HG02678 (cell line): ENCODE measurements at regions not wholly inside any gene's neighbourhood (a gene's known extent, or its start where the extent isn't known, plus 50 kb on each side); places are given as distances from the start of the nearest gene placed in this dataset.
"Not testable (repeated sequence)": the region's sequence is repeated elsewhere in the genome, so short reads cannot be mapped to it uniquely, and the experiment has no call there.

Experiments used
- ATAC-seq: cut with Tn5 transposase; IDR thresholded peaks from one replicate; pipeline ENCODE4 v1.9.1; 2021; ENCODE audit warnings: mild to moderate bottlenecking, moderate library complexity; ENCODE audit not compliant: unreplicated experiment

DNA sequence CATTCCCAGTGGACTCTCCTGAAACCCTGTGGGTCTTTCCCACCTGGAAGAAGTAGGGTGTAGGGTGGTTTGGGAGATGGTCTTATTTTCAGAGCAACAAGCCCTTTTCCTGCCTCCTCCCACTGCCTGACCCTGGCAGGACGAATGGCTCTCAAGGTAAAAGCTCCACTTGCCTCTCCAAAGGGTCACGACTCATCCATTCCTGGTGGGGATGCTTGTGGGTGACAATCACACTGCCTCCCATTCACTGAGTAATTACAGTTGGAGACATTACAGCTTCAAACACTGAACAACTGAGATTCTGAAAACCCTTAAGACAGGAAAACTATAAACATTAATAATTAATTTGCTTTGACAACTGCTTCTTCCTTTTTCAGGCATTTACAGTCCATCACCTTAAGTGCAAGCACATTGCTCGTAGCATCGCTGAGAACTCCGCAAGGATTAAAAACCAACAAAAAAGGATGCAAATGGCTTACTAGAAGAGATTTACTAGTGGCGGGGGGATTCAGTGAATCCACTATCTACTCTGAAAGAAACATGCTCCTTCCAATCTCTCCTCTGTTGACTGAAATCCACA is 199.6 kb upstream of the IRS2 start:
- ATAC-seq, result no peak

DNA sequence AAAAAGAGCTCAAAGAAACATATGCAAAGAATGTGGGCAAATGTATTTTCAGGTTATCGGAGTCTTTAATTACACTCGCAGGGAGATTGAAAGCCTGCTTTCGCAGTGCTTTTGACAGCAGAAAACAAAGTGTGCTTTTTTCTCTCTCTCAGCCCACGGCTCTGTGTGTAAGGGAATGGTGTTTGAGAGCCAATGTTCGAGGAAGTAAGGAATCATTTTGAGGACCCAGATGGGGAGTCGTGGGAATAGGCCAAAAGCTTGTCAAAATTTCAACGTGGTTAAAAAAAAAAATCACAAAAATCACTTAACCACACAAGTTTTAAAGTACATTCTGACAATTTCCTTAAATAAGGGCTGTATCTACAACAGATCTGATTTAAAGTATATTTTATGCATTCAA is 197.1 kb upstream of the IRS2 start:
- ATAC-seq, result no peak

- no peak for ATAC-seq
These were observed 194.6 kb upstream of the IRS2 start for GRCh38 chr13:109981000-109981399.

DNA sequence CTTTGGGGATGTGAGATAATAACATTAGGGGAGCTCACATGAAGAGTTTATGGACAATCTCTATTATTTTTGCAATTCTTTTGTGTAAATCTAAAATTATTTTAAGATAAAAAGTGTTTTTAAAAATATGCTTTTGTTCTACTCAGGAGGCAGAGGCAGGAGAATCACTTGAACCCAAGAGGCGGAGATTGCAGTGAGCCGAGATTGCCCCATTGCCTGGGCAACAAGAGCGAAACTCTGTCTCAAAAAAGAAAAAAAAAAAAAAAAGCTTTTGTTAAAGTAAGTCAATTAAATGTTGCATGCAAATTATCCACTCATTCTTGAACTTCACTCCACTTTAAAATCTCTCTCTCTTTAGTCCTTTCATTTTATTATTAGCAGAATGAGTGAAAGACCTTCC is 193.3 kb upstream of the IRS2 start:
- ATAC-seq, result not testable (repeated sequence)

DNA sequence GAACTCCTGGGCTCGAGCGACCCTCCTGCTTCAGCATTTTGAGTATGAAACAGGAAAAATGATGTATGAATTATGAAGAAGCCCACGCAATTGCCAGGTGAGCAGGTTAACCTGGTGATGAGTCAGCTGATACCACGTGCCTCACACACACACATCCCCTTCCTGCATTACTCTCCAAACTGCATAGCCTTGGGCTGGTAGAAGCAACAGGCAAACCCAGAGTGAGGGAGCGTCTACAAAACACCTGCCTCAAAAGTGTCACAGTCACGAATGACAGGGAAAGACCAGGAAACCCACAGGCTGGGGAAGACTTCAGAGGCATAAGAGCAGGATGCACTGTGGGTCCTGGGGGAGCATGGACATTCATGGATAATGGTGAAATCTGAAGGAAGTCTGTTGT is 192.8 kb upstream of the IRS2 start:
- ATAC-seq, result no peak

- no peak for ATAC-seq
These were observed 191.0 kb upstream of the IRS2 start for GRCh38 chr13:109977212-109977968.

DNA sequence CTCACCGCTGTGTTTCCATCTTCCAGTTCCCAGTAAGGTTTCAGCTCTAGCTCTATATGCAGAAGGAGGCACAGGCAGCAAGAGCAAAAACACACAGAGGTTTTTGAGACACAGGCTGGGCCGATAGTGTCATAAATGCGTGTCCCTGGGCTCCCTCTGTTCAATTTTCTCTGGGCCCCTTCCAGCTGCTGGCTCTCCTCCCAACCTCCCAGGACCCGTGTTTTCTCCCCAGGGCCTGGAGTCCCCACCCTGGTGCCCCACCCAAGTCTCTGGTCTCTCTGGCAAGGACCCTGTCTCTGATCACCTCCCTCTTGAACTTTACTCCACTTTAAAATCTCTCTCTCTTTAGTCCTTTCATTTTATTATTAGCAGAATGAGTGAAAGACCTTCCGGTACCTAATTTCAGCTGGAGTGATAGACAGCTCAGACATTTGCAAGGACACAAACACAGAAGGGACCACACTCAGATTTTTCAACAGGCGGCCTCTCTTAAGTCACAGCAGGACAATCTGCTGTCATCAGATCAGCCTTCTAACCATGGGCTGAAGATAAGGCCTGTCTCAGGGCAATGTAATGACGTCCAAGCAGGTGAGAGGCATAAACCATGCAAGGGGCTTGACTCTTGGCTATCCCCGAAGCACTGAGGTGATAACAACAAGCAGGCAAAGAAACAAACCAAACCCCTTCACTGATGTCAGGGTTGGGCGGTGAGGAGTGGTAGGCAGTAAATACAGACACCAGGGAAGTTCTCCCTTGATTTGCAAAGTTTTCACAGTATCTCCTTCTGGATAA is 190.0 kb upstream of the IRS2 start:
- ATAC-seq, result no peak

GRCh38 chr13:109974354-109974753 is 188.0 kb upstream of the IRS2 start:
- no peak for ATAC-seq

DNA sequence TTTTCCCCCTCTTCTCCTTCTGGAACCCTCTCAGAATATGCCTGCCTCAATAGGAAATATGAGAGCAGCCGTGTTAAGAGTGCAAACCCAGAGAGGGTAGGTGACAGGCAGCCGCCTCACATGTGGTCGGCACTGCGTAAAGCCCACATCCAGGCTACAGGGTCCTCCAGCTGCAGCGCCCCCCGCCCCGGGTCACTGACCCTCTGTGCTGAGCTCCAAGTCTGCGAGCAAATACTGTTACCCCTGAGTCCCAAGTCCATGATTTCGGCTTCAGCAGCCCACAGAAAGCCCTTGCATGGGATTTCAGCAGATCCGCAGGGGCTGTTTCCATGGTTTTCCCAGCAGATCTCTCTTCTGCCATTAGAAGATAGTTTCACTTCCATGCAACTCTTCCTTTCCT is 186.9 kb upstream of the IRS2 start:
- no peak for ATAC-seq

DNA sequence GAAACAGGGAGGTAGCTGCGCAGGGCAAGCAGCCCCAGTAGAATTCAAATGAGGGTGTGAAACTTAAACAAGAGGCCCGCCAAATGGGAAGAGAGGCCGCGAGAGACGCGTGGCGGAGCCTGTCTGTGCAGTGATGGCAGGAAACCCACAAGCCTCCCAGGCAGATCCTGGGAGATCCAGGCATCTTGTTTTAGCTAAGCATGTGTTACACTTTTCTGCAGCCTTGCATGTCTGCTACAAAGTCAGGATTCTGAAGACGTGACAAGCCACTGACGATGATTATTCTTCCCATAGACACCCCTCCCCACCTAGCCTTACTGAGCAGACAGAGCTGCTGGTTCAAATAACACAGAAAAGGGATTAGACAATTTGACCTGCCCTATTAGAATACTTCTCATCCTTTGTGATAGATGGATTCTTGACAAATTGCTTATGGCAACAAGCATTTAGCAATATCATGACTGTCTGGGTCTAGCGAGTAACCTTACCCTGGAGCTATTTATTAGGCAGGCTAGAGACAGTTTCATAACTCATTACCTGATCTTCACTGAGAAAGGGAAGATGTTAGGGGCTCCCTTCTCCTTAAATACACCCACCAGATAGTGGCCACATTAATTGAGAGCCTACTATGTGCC is 185.2 kb upstream of the IRS2 start:
- ATAC-seq, result no peak

DNA sequence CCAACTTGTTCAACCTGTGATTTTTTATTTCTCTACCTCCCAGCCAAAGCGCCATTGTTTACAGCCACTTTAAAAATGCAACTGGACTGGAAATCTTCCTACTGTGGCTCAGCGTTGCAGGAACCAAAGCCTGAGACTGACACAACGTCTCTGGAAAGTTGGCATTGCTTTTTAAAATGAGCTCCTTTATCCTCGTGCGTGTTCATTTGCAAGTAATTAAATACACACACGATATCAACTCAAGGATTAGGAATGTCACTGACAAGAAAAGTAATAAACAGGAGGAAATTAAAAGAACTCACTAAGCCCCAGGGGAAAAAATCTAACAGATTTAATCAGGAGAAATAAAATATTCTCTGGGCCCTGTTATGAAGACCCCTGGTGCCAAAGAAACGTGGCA is 184.6 kb upstream of the IRS2 start:
- no peak for ATAC-seq

- ATAC-seq, result no peak
These were observed 182.6 kb upstream of the IRS2 start for GRCh38 chr13:109968876-109969577.

- ATAC-seq, result no peak
These were observed 177.7 kb upstream of the IRS2 start for GRCh38 chr13:109963960-109964563.

- no peak for ATAC-seq
These were observed 177.0 kb upstream of the IRS2 start for GRCh38 chr13:109963384-109963783.

DNA sequence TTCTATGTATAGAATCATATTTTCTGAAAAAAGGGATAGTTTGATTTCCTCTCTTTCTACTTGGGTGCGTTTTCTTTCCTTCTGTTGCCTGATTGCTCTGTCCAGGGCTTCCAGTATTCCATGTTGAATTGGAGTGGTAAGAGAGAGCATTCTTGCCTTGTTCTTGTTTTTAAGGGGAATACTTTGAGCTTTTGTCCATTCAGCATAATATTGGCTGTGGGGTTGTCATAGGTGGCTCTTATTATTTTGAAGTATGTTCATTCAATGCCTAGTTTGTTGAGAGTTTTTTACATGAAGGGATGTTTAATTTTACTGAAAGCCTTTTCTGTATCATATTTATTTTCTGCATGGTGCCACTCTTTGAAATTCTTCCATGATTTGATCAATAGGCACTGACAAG is 173.5 kb upstream of the IRS2 start:
- no peak for ATAC-seq

DNA sequence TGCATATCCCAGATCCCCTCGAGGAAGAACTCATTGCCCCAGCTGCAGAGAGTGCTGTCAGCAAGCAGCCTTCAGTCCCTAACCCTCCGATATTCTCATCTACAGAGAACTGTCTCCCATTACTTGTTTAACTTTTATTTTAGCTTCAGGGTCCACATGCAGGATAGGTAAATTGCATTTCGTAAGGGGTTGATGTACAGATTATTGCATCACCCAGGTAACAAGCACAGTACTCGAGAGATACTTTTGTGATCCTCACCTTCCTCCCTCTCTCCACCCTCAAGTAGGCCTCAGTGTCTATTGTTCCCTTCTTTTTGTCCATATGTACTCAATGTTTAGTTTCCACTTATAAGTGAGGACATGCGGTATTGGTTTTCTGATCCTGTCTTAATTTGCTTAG is 171.5 kb upstream of the IRS2 start:
- no peak for ATAC-seq

- no peak for ATAC-seq
These were observed 169.2 kb upstream of the IRS2 start for GRCh38 chr13:109955598-109955997.

GRCh38 chr13:109954441-109954840 is 168.1 kb upstream of the IRS2 start:
- no peak for ATAC-seq

DNA sequence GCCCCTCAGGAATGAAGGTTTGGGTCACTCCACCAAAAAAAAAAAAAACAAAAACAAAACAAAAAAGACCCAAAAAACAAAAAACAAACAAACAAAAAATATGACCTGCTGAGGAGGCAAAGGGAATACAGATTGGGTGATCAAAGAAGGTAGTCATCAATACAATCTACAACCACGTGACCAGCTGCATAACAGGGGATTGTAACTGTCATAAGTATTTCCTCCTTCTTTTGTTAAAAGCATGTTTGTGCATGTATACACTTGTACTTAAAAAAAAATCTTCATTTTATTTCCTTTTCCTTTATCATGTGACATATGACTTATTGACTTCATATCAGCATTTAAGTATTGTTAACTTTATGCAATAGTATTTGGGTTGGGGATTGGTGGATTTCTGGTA is 165.1 kb upstream of the IRS2 start:
- no peak for ATAC-seq

GRCh38 chr13:109949397-109949796 is 163.0 kb upstream of the IRS2 start:
- no peak for ATAC-seq

GRCh38 chr13:109947006-109947405 is 160.6 kb upstream of the IRS2 start:
- ATAC-seq, result no peak
